RWPE2 (cell line): ENCODE measurements at regions not wholly inside any gene's neighbourhood (a gene's known extent, or its start where the extent isn't known, plus 50 kb on each side); places are given as distances from the start of the nearest gene placed in this dataset.

Source experiments
- ATAC-seq: fragments of 200-7000 bp; cut with Tn5 transposase; 3 replicates; pipeline ENCODE4 v1.9.1; 2021; ENCODE audit warnings: low read depth
- DNase-seq: peaks from one replicate; pipeline ENCODE4 v3.0.0-alpha.2; 2020; ENCODE audit warnings: low spot score
- H3K27ac ChIP-seq: fragments of 450-650 bp; 2 replicates; pipeline ENCODE4 v1.5.1; 2017; ENCODE audit warnings: mild to moderate bottlenecking; ENCODE audit not compliant: poor library complexity, severe bottlenecking
- H3K27me3 ChIP-seq: fragments of 250-450 bp; sonication (Bioruptor Pico); 2 replicates; pipeline ENCODE4 v1.5.1; 2021; ENCODE audit warnings: mild to moderate bottlenecking, moderate library complexity; ENCODE audit not compliant: insufficient read depth, poor library complexity, severe bottlenecking
- H3K36me3 ChIP-seq: fragments of 250-450 bp; sonication (Bioruptor Pico); 2 replicates; pipeline ENCODE4 v1.5.1; 2020; ENCODE audit warnings: low read depth, mild to moderate bottlenecking, moderate library complexity
- H3K4me1 ChIP-seq: fragments of 250-450 bp; sonication (Bioruptor Pico); 2 replicates; pipeline ENCODE4 v1.5.1; 2021; ENCODE audit warnings: mild to moderate bottlenecking, moderate library complexity; ENCODE audit not compliant: insufficient read depth, poor library complexity, severe bottlenecking
- H3K4me3 ChIP-seq: fragments of 250-450 bp; sonication (Bioruptor Pico); 2 replicates; pipeline ENCODE4 v1.5.1; 2021; ENCODE audit warnings: mild to moderate bottlenecking, moderate library complexity; ENCODE audit not compliant: severe bottlenecking
- H3K9me3 ChIP-seq: fragments of 250-450 bp; sonication (Bioruptor Pico); 2 replicates; pipeline ENCODE4 v1.5.1; 2021; ENCODE audit warnings: mild to moderate bottlenecking, moderate library complexity; ENCODE audit not compliant: severe bottlenecking
- TF ChIP-seq, protein P1 (sequence below): fragments of 450-650 bp; IDR thresholded peaks from one replicate; pipeline ENCODE4 v1.5.1; 2017; ENCODE audit warnings: mild to moderate bottlenecking, moderate library complexity; ENCODE audit not compliant: poor library complexity, severe bottlenecking

DNA sequence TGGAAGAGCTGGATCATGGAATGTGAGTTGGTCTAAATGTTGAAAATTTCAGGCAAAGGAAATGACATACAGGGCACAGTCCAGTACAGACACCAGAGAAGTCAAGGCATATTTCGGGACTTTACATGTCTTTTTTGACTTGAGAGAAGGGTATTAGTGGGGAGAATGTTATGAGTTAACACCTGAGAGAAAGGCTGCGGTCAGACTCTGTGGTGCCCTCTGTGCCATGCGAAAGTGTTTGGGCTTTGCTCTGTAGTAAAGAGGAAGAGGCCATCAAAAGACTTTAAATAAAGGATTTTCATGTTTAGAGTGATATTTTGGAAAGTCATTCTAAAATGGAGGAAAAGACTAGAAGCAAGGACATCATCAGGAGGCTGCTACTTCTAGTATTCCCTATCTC is 607.4 kb downstream of the CCSER2 start:
- no peak for DNase-seq

DNA sequence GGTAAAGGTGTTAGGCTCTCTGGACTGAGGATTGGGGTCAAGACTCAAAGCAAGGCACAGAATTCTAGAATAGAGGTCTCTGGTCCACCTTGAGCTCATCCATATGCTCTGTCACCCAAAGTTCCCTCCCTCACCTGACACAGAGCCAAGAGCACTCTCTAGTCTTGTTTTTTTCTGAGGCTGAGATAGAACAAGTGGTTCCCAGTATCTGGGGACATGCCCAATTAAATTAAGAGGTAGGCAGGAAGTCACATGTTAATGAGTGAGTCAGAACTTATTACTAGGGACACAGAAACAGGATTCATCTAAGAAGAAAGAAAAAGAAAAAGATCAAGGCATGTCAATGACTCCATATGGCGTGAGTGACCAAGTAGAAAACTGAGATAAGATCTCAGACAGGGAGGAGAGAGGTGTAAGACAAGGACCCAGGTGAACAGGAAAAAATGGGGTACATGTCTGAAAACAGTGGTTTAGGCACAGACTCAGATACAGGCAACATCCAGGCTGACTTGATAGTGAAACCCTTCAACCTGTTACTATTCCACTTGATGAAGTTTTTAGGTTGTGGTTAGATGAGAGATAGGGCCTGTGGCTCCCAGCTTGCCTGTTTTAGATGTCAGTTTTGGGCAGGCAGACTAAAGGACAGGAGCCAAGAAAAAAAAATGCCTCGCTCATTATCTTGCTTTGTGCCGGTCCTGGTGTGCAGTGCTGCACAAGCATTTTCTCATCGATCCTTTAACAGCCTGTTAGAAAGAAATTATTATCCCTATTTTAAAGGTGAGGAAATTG is 609.9 kb downstream of the CCSER2 start:
- Histone ChIP-seq H3K27me3 (no peaks in the 10 kb centered on the region), H3K9me3 (no peaks in the 10 kb centered on the region), H3K27ac (no peak overlapping the region), H3K36me3 (no peaks in the 10 kb centered on the region), H3K4me3 (no peak overlapping the region), H3K4me1 (no peaks in the 10 kb centered on the region)
- DNase-seq (no peak), ATAC-seq (no peak)
- TF ChIP-seq, protein P1, sequence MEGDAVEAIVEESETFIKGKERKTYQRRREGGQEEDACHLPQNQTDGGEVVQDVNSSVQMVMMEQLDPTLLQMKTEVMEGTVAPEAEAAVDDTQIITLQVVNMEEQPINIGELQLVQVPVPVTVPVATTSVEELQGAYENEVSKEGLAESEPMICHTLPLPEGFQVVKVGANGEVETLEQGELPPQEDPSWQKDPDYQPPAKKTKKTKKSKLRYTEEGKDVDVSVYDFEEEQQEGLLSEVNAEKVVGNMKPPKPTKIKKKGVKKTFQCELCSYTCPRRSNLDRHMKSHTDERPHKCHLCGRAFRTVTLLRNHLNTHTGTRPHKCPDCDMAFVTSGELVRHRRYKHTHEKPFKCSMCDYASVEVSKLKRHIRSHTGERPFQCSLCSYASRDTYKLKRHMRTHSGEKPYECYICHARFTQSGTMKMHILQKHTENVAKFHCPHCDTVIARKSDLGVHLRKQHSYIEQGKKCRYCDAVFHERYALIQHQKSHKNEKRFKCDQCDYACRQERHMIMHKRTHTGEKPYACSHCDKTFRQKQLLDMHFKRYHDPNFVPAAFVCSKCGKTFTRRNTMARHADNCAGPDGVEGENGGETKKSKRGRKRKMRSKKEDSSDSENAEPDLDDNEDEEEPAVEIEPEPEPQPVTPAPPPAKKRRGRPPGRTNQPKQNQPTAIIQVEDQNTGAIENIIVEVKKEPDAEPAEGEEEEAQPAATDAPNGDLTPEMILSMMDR, result no peak

More for the DNA sequence above, 607.4 kb downstream of the CCSER2 start:
- TF ChIP-seq, protein P1, result no peak
- Histone ChIP-seq H3K9me3 (no peaks in the 10 kb centered on the region), H3K36me3 (no peaks in the 10 kb centered on the region), H3K27ac (no peak overlapping the region), H3K4me3 (no peak overlapping the region), H3K27me3 (no peaks in the 10 kb centered on the region), H3K4me1 (no peaks in the 10 kb centered on the region)
- no peak for ATAC-seq

DNA sequence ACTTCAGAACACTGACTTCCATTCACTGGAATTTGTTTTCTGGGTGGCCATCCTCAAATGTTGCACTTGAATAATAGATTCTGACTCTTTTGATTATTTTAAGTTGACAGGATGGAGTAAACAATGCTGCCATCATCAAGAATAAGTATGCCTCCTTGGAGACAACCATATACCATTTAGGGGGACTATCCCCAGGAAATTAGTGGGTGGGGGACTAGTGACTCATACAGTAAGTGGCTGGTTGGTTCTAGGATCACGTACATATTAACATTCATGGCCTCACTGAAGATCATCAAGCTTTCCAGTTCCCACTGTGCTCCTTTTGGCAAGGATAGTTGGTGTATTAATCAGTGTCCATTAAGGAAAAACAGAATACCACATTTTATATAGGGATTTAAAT is 615.2 kb downstream of the CCSER2 start:
- ATAC-seq, result no peak
- H3K4me1 ChIP-seq, result no peaks in the 10 kb centered on the region

DNA sequence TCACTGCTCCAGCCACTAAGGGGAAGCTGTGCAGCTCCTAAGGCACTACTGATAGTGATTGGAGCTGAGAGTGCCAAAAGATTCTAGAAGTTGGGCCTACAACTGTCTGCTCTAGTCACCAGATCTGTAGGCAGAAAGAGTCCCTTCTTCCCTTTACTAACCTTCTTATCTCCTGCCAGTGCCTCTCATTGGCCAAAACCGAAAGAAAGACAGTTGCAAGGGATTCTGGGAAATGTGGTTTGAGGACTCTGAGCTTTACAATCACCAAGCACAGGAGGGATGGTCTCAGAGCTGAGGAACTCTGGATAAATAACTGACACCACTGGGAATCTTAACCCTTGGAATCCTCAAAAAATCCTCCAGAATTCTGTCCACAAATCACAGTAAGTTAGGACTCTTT is 615.8 kb downstream of the CCSER2 start:
- Histone ChIP-seq H3K36me3 (no peaks in the 10 kb centered on the region), H3K27ac (no peak overlapping the region), H3K4me1 (no peaks in the 10 kb centered on the region), H3K9me3 (no peaks in the 10 kb centered on the region), H3K27me3 (no peaks in the 10 kb centered on the region), H3K4me3 (no peak overlapping the region)
- DNase-seq (no peak), ATAC-seq (no peak)
- TF ChIP-seq, protein P1, result no peak

More for the DNA sequence above, 615.2 kb downstream of the CCSER2 start:
- Histone ChIP-seq H3K9me3 (no peaks in the 10 kb centered on the region), H3K4me3 (no peak overlapping the region), H3K36me3 (no peaks in the 10 kb centered on the region), H3K27ac (no peak overlapping the region), H3K27me3 (no peaks in the 10 kb centered on the region)
- TF ChIP-seq, protein P1, result no peak
- DNase-seq, result no peak

DNA sequence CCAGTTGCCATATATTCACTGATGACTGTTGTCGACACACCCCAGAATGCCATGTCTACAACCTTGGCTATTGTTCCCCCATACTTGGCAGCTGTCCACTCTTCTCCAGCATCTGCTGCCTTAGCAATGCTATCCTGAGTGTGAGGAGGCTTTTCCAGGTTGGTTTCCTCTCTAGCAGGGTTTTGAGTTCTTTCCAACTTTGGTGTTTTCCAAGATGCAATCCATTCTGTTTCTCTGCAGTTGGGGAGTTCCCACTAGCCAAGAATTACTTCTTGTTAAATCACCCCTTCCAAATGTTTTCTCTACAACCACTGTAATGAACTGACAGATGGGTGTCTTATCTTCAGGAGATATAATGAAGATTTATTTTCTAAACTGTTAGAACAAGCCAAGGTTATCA is 617.4 kb downstream of the CCSER2 start:
- H3K4me3 ChIP-seq, result no peak overlapping the region
- H3K9me3 ChIP-seq, result no peaks in the 10 kb centered on the region
- TF ChIP-seq, protein P1, result no peak
- no peaks in the 10 kb centered on the region for H3K36me3 ChIP-seq
- H3K27ac ChIP-seq, result no peak overlapping the region
- no peak for ATAC-seq
- no peaks in the 10 kb centered on the region for H3K27me3 ChIP-seq
- H3K4me1 ChIP-seq, result no peaks in the 10 kb centered on the region
- no peak for DNase-seq
